VCaP (cell line): ENCODE measurements at regions not wholly inside any gene's neighbourhood (a gene's known extent, or its start where the extent isn't known, plus 50 kb on each side); places are given as distances from the start of the nearest gene placed in this dataset.

Experiments used
- H3K27ac ChIP-seq: fragments of 450-650 bp; 2 replicates; pipeline ENCODE4 v1.5.1; 2017
- TF ChIP-seq, protein P1 (sequence below): fragments of 450-650 bp; conservative IDR thresholded peaks from 2 replicates; pipeline ENCODE4 v1.5.1; 2017; ENCODE audit warnings: mild to moderate bottlenecking, moderate library complexity

DNA sequence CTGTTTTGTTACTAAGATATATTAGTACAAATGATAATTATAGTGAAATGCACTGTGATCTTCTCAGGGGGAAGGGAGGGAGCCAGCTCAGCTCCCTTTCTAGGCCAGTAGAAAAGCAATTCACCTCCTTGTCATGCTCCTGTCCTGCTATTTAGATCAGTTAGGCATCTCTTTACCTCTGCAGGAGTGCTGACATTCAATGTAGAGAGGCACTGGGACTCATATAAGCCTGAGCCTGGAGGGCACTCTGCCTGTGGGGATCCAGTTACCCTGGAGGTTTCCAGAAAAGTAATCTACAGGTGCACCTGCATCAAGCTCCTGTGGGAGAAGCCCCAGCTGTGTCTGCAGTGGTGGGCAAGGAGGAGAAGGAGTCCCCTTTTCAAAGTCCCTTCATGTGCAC is 277.0 kb downstream of the CPS1 start:
- no peak overlapping the region for H3K27ac ChIP-seq
- TF ChIP-seq, protein P1, sequence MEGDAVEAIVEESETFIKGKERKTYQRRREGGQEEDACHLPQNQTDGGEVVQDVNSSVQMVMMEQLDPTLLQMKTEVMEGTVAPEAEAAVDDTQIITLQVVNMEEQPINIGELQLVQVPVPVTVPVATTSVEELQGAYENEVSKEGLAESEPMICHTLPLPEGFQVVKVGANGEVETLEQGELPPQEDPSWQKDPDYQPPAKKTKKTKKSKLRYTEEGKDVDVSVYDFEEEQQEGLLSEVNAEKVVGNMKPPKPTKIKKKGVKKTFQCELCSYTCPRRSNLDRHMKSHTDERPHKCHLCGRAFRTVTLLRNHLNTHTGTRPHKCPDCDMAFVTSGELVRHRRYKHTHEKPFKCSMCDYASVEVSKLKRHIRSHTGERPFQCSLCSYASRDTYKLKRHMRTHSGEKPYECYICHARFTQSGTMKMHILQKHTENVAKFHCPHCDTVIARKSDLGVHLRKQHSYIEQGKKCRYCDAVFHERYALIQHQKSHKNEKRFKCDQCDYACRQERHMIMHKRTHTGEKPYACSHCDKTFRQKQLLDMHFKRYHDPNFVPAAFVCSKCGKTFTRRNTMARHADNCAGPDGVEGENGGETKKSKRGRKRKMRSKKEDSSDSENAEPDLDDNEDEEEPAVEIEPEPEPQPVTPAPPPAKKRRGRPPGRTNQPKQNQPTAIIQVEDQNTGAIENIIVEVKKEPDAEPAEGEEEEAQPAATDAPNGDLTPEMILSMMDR, result no peak

DNA sequence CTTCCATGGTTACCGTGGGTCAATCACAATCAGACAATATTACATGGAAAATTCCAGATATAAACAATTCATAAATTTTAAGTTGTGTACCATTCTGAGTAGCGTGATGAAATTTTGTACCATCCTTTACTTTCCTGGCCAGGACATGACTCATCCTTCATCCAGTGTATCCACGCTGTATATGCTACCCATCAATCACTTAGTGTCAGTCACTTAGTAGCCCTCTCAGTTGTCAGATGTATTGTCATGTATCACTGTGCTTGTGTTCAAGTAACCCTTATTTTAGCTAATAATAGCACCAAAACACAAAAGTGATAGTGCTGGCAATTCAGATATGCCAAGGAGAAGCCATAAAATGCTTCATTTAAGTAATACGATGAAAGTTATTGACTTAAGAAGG is 282.6 kb downstream of the CPS1 start:
- no peak overlapping the region for H3K27ac ChIP-seq
- TF ChIP-seq, protein P1, result no peak

DNA sequence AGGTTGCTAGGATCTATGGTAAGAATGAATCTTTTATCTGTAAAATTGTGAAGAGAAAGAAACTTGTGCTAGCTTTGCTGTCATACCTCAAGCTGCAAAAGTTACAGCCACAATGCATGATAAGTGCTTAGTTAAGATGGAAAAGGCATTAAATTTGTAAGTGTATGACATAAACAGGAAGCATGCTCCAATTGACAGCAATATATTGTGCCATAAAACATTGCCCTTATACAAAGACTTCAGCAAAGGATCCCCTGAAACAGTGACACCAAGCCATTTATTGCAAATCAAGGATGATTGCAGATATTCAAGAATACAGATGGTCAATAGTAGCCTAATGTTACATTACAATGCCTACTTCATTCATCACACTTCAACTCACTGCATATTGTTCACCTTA is 283.1 kb downstream of the CPS1 start:
- no peak overlapping the region for H3K27ac ChIP-seq
- TF ChIP-seq, protein P1, result no peak

DNA sequence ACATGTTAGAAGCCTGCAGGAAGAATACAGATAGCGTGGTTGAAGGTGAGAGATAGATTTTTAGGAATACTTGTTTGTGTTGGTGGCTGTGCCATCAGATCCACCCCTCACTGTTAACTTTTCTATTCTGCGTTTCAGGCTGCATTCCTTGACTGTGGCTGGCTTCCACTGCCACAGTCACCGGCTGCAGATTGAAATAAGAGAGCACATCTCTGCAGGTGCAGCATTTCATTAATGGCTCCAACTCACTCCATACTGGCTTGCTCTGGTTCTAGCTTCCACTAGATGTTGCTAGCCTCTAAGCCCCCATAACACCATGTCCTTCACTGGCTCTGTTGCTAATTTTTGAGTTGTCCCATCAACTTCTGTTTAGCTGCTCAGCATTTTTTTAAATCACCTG is 286.5 kb downstream of the CPS1 start:
- TF ChIP-seq, protein P1, result no peak
- no peak overlapping the region for H3K27ac ChIP-seq

DNA sequence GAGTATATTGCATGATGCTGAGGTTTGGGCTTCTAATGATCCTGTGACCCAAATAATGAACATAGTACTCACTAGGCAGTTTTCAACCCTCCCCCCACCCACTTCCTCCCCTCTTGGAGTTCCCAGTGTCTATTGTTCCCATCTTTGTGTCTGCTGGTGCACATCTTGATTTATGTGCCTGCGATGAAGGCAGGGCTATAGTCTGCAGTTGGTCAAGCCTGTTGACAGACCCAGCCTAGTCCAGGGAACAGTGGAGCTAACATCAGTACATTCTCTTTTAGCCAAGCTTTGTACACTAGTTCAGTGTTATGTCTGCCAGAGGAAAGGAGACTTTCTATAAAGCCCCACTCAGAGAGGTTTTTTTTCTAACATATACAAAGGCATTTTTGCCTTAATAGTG is 287.6 kb downstream of the CPS1 start:
- TF ChIP-seq, protein P1, result no peak
- no peak overlapping the region for H3K27ac ChIP-seq

DNA sequence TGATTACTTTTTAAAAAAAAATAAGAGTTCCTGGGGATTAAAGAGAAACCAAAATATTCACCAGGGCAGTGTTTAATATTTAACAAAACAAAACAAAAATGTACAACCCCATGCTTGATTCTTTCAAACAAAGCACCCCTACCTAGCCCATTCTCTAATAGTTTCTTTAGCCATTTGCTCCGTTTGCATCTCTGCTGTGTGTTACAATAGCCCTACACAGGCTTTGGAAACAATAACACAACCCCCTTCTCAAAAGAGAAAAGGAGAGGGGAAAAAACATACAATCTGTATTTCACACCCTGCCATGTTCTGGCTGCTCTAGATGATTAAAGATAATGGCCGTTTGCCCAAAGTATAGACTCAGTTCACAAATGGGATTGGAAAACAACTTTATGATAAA is 302.9 kb downstream of the CPS1 start:
- TF ChIP-seq, protein P1, result no peak
- no peak overlapping the region; the same call in 1 of the 2 replicates for H3K27ac ChIP-seq

DNA sequence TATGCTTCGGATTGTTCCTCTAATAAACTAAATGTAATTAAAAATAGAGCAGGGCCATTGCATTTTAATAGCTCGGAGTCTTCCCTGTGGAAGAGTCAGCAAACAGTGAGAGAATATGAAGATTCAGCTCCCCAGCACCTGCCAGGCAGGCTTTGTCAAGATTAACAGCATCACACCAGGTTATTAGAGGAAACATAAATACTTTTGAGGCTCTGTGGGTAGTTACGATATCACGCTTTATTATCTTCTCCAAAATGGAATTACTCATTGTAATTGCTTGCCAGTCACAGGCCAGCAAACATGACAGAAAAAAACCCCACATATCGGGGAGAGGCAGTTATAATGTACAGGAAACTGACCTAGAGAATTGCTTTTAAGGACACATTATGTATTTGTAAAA is 303.9 kb downstream of the CPS1 start:
- peak overlapping the region; percentile 35; the same call in 1 of the 2 replicates for H3K27ac ChIP-seq
- TF ChIP-seq, protein P1, result no peak
